Right lobe of liver (tissue), 6 donors: ENCODE measurements at regions not wholly inside any gene's neighbourhood (a gene's known extent, or its start where the extent isn't known, plus 50 kb on each side); places are given as distances from the start of the nearest gene placed in this dataset.

Source experiments
- ATAC-seq, 4 donors: fragments of 200-7000 bp; cut with Tn5 transposase; one replicate each; pipeline ENCODE4 v1.9.1; 2020; ENCODE audit warnings: mild to moderate bottlenecking in 4 of 4, moderate library complexity in 4 of 4
- DNase-seq, 3 donors: peaks; one replicate each; pipeline ENCODE4 v3.0.0-alpha.2; 2020
- H3K27ac ChIP-seq, 3 donors: fragments of 200-600 bp; one replicate each; pipeline ENCODE4 v1.8.0; 2022
- H3K27me3 ChIP-seq, 2 donors: fragments of 200-600 bp; one replicate each; pipeline ENCODE4 v1.8.0; 2022
- H3K36me3 ChIP-seq, 4 donors: fragments of 200-600 bp; sonication (generic) in 1 of 4; one replicate each; pipeline versions ENCODE4 v1.5.1 to v1.8.0; 2017 to 2022; ENCODE audit warnings: control low read depth in 1 of 4
- H3K4me1 ChIP-seq, 4 donors: fragments of 200-600 bp; sonication (generic) in 1 of 4; one replicate each; pipeline versions ENCODE4 v1.5.1 to v1.8.0; 2017 to 2022; ENCODE audit warnings: control low read depth in 1 of 4
- H3K4me3 ChIP-seq, 3 donors: fragments of 200-600 bp; one replicate each; pipeline ENCODE4 v1.8.0; 2022
- H3K9me3 ChIP-seq, 4 donors: fragments of 200-600 bp; sonication (generic) in 1 of 4; one replicate each; pipeline versions ENCODE4 v1.5.1 to v1.8.0; 2017 to 2022; ENCODE audit warnings: control low read depth in 1 of 4
- POLR2A ChIP-seq: fragments of 450-650 bp; IDR thresholded peaks from one replicate; pipeline ENCODE4 v1.6.1; 2017; ENCODE audit warnings: antibody characterized with exemption, mild to moderate bottlenecking
- whole genome bisulfite sequencing: methylation state at CpG from one replicate; pipeline ENCODE4 v1.1.6; 2018; ENCODE audit warnings: low coverage, low lambda C conversion rate; ENCODE audit not compliant: insufficient coverage; ENCODE audit errors: missing lambda C conversion rate; 5-methylcytosine and 5-hydroxymethylcytosine counted together
- intact Hi-C, 2 donors: fragments of 100-400 bp; cut with DNase I; formaldehyde crosslinking; loops; one replicate each; pipeline versions ENCODE4 v1.11.2 to v1.14.1; 2022
- TF ChIP-seq, protein P1 (sequence below), 4 donors: fragments of 200-600 bp in 3 of 4; fragments of 450-650 bp in 1 of 4; IDR thresholded peaks; one replicate each; pipeline versions ENCODE4 v1.5.1 to v1.8.0; 2016 to 2022; ENCODE audit warnings: antibody characterized with exemption in 4 of 4, mild to moderate bottlenecking in 2 of 4
- donor health status: DM: no; HTN: yes; CAD: no.
- donor health status: DM: no; HTN: no; CAD: no.
- donor health status: DM: no; HTN: no; CAD: no.
- donor health status: DM: no; HTN: yes; CAD: no.
- donor health status: DM: no; HTN: yes; CAD: no.

DNA sequence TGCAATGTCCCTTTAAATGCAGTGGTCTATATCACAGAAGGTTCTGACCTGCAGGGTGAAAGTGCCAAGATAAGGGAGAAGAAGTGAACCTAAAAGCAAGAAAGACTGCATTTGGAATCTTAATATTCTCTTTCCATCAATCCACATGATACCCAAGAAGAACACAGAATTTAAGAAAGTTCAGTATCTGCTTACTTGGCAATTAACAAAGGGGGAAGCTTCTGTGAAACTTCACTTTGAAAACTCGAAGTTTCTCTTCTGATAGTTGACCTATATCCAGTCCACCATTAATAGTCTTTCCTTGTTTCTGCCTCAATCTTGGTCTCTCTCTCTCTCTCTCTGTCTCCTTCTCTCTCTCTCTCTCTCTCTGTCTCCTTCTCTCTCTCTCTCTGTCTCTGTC, 592.0 kb downstream of the UTRN start:
- H3K27me3 ChIP-seq, result no peaks in the 10 kb centered on the region
- intact Hi-C loops, result no loop called here
- H3K4me3 ChIP-seq, result no peak overlapping the region
- WGBS, result 31% methylated on average over 1 of the region's 1 CpG
- ATAC-seq, result no peak
- no peak for DNase-seq
- no peak overlapping the region for H3K27ac ChIP-seq
- H3K9me3 ChIP-seq, result no peaks in the 10 kb centered on the region
- H3K4me1 ChIP-seq, result no peaks in the 10 kb centered on the region
- TF ChIP-seq, protein P1, sequence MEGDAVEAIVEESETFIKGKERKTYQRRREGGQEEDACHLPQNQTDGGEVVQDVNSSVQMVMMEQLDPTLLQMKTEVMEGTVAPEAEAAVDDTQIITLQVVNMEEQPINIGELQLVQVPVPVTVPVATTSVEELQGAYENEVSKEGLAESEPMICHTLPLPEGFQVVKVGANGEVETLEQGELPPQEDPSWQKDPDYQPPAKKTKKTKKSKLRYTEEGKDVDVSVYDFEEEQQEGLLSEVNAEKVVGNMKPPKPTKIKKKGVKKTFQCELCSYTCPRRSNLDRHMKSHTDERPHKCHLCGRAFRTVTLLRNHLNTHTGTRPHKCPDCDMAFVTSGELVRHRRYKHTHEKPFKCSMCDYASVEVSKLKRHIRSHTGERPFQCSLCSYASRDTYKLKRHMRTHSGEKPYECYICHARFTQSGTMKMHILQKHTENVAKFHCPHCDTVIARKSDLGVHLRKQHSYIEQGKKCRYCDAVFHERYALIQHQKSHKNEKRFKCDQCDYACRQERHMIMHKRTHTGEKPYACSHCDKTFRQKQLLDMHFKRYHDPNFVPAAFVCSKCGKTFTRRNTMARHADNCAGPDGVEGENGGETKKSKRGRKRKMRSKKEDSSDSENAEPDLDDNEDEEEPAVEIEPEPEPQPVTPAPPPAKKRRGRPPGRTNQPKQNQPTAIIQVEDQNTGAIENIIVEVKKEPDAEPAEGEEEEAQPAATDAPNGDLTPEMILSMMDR (IDR thresholded peaks at IDR 0.05), result no peak
- no peak for TF ChIP-seq POLR2A
- no peaks in the 10 kb centered on the region for H3K36me3 ChIP-seq

DNA sequence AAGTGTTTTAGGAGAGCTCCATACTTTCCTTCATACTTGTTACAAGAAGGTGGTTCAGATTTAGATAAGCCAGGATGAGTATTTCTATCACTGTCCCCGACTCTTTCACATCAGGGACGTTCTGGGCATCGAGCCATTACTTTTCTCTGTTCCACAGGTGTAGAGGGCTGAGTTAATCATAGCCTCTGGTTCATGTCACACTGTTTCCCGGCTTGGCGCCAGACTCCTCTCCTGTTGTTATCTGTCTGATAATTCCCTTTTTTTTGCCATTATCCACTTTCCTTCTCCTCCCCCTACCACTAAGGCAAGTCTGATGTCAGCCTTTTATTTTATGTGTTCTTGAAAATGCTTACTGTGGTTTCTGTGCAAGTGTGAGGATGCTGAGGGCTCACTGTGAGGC, 593.4 kb downstream of the UTRN start:
- H3K4me3 ChIP-seq, result no peak overlapping the region
- H3K4me1 ChIP-seq, result no peaks in the 10 kb centered on the region
- no peaks in the 10 kb centered on the region for H3K27me3 ChIP-seq
- no peaks in the 10 kb centered on the region for H3K36me3 ChIP-seq
- DNase-seq (no peak), ATAC-seq (no peak)
- H3K9me3 ChIP-seq, result no peaks in the 10 kb centered on the region
- no peak for TF ChIP-seq POLR2A
- TF ChIP-seq, protein P1 (IDR thresholded peaks at IDR 0.05), result no peak
- H3K27ac ChIP-seq, result no peak overlapping the region
- intact Hi-C loops, result no loop called here
- 56% methylated on average over 3 of the region's 5 CpGs for WGBS

- ATAC-seq (no peak), DNase-seq (no peak)
Measured at GRCh38 chr6:144879436-144879835, 594.3 kb downstream of the UTRN start.

GRCh38 chr6:144882425-144882824, 597.3 kb downstream of the UTRN start:
- H3K27ac ChIP-seq, result no peak overlapping the region
- intact Hi-C loops, result no loop called here
- no peaks in the 10 kb centered on the region for H3K36me3 ChIP-seq
- H3K27me3 ChIP-seq, result no peaks in the 10 kb centered on the region
- ATAC-seq, result peak; percentile 42 to 79 (median 57)
- H3K4me3 ChIP-seq, result no peak overlapping the region
- no peaks in the 10 kb centered on the region for H3K9me3 ChIP-seq
- no peak for DNase-seq
- no peaks in the 10 kb centered on the region for H3K4me1 ChIP-seq
- 56% methylated on average over 4 of the region's 4 CpGs for WGBS
- TF ChIP-seq, protein P1 (IDR thresholded peaks at IDR 0.05), result no peak
- no peak for TF ChIP-seq POLR2A

More at GRCh38 chr6:144879436-144879835, 594.3 kb downstream of the UTRN start:
- Histone ChIP-seq H3K27me3 (no peaks in the 10 kb centered on the region), H3K9me3 (no peaks in the 10 kb centered on the region), H3K4me3 (no peak overlapping the region), H3K4me1 (no peaks in the 10 kb centered on the region), H3K27ac (no peak overlapping the region), H3K36me3 (no peaks in the 10 kb centered on the region)
- 28% methylated on average over 2 of the region's 3 CpGs for WGBS
- intact Hi-C loops, result no loop called here
- no peak for TF ChIP-seq POLR2A
- TF ChIP-seq, protein P1 (IDR thresholded peaks at IDR 0.05), result no peak

- no peak for ATAC-seq
- intact Hi-C loops, result no loop called here
- Histone ChIP-seq H3K4me1 (no peaks in the 10 kb centered on the region), H3K36me3 (no peaks in the 10 kb centered on the region), H3K4me3 (no peak overlapping the region), H3K9me3 (no peaks in the 10 kb centered on the region), H3K27me3 (no peaks in the 10 kb centered on the region), H3K27ac (no peak overlapping the region)
- 82% methylated on average over 1 of the region's 2 CpGs for WGBS
- no peak for DNase-seq
- no peak for TF ChIP-seq POLR2A
- TF ChIP-seq, protein P1 (IDR thresholded peaks at IDR 0.05), result no peak
Measured at GRCh38 chr6:144883915-144884314, 598.8 kb downstream of the UTRN start.
